MCF 10A (cell line): ENCODE measurements at regions not wholly inside any gene's neighbourhood (a gene's known extent, or its start where the extent isn't known, plus 50 kb on each side); places are given as distances from the start of the nearest gene placed in this dataset.

ENCODE experiments used
- BruUV-seq: library from RNA; stranded (reverse); fragments of 400-500 nt; replicated peaks from 2 replicates; lab custom pipeline; 2021; lab: Mats Ljungman, UMichigan
- CTCF ChIA-PET: fragments of 300-600 bp; sonication (Branson Sonifier 250); formaldehyde crosslinking; extraction: SDS; loops from one replicate; lab custom pipeline; 2021; ENCODE audit warnings: antibody characterized with exemption, inconsistent platforms; lab: Yijun Ruan, JAX
- POLR2A ChIA-PET: fragments of 300-600, 350-650 bp; sonication (Branson Sonifier 250); formaldehyde crosslinking; extraction: SDS; loops from one replicate; lab custom pipeline; 2020; ENCODE audit warnings: antibody characterized with exemption, inconsistent platforms; lab: Yijun Ruan, JAX
- DNase-seq: peaks from one replicate; pipeline ENCODE4 v3.0.0-alpha.2; 2018; ENCODE audit not compliant: unreplicated experiment
- H3K27ac Mint-ChIP-seq: one replicate; pipeline ENCODE4 v1.8.0; 2022; ENCODE audit warnings: mild to moderate bottlenecking, low read depth, mixed read lengths; ENCODE audit not compliant: unreplicated experiment
- H3K27me3 Mint-ChIP-seq: one replicate; pipeline ENCODE4 v1.8.0; 2022; ENCODE audit warnings: mixed read lengths; ENCODE audit not compliant: insufficient read depth, unreplicated experiment
- H3K36me3 Mint-ChIP-seq: one replicate; pipeline ENCODE4 v1.8.0; 2022; ENCODE audit warnings: mild to moderate bottlenecking, moderate library complexity, mixed read lengths; ENCODE audit not compliant: insufficient read depth, unreplicated experiment
- H3K4me1 Mint-ChIP-seq: one replicate; pipeline ENCODE4 v1.8.0; 2022; ENCODE audit warnings: mixed read lengths; ENCODE audit not compliant: insufficient read depth, unreplicated experiment
- H3K4me3 Mint-ChIP-seq: one replicate; pipeline ENCODE4 v1.8.0; 2022; ENCODE audit warnings: mild to moderate bottlenecking, moderate library complexity, mixed read lengths; ENCODE audit not compliant: unreplicated experiment
- H3K9me3 Mint-ChIP-seq: one replicate; pipeline ENCODE4 v1.8.0; 2022; ENCODE audit warnings: mixed read lengths; ENCODE audit not compliant: unreplicated experiment
- intact Hi-C: fragments of 100-400 bp; cut with micrococcal nuclease; formaldehyde crosslinking; loops from 2 replicates; pipeline ENCODE4 v1.14.1; 2022
- TF ChIP-seq, protein P1 (sequence below): fragments of 200-600 bp; IDR thresholded peaks from one replicate; pipeline ENCODE4 v1.8.0; 2022; ENCODE audit warnings: antibody characterized with exemption, mild to moderate bottlenecking; ENCODE audit not compliant: unreplicated experiment

DNA sequence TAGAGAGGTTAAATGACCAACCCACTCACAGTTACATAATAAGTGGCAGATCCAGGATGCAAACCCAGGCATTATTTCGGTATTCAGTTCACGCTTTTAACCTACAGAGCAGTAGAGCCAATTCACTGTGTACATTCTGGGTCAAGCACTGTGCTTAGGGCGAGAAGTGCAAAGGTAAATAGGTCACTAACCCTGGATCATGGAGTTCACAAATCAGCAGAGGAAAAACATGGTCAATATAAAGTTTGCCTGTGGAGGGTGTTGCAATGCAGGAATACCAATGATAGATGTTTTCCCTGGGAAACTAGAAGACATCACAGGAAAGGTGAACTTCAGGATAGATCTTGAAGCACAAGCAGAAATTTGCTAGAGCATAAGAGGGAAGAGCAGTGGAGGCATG, 253.4 kb upstream of the NFIA start:
- no peak overlapping the region for H3K4me3 Mint-ChIP-seq
- intact Hi-C loops, result no loop called here
- BruUV-seq, result no TSS peak

DNA sequence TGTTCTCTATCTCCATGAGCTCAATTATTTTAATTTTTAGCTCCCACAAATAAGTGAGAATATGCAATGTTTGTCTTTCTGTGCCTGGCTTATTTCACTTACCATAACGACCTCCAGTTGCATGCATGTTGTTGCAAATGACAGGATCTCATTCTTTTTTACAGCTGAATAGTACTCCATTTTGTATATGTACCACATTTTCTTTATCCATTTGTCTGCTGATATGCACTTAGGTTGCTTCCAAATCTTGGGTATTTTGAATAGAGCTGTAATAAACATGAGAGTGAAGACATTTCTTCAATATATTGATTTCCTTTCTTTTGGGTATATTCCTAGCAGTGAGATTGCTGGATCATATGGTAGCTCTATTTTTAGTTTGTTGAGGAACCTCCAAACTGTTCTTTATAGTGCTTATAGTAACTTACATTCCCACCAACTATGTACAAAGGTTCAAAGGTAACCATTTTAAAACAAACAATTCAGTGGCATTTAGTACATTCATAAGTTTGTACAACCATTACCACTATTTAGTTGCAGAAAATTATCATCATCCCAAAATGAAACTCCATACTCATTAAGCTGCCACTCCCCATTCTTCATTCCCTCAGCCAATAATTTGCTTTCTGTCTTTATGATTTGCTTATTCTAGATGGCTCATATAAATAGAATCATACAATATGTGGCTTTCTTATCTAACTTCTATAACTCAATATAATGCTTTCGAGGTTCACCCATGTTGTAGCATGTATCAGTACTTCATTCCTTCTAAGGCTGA, 255.9 kb upstream of the NFIA start:
- no TSS peak for BruUV-seq
- POLR2A ChIA-PET, result no interaction called here
- no peaks in the 10 kb centered on the region for H3K9me3 Mint-ChIP-seq

More for the DNA sequence above, 253.4 kb upstream of the NFIA start:
- TF ChIP-seq, protein P1, sequence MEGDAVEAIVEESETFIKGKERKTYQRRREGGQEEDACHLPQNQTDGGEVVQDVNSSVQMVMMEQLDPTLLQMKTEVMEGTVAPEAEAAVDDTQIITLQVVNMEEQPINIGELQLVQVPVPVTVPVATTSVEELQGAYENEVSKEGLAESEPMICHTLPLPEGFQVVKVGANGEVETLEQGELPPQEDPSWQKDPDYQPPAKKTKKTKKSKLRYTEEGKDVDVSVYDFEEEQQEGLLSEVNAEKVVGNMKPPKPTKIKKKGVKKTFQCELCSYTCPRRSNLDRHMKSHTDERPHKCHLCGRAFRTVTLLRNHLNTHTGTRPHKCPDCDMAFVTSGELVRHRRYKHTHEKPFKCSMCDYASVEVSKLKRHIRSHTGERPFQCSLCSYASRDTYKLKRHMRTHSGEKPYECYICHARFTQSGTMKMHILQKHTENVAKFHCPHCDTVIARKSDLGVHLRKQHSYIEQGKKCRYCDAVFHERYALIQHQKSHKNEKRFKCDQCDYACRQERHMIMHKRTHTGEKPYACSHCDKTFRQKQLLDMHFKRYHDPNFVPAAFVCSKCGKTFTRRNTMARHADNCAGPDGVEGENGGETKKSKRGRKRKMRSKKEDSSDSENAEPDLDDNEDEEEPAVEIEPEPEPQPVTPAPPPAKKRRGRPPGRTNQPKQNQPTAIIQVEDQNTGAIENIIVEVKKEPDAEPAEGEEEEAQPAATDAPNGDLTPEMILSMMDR, result no peak
- no peak overlapping the region for H3K27ac Mint-ChIP-seq
- no peaks in the 10 kb centered on the region for H3K4me1 Mint-ChIP-seq
- no peaks in the 10 kb centered on the region for H3K36me3 Mint-ChIP-seq
- POLR2A ChIA-PET, result no interaction called here
- no peak for DNase-seq
- H3K27me3 Mint-ChIP-seq, result peaks cover 49% of the 10 kb centered on the region
- no peaks in the 10 kb centered on the region for H3K9me3 Mint-ChIP-seq
- CTCF ChIA-PET, result interaction anchor here (0.6 to 0.7 kb wide), 2 partner anchors 20 to 64 kb away, joined by 4 to 5 read pairs; no protein-coding TSS in a partner anchor

DNA sequence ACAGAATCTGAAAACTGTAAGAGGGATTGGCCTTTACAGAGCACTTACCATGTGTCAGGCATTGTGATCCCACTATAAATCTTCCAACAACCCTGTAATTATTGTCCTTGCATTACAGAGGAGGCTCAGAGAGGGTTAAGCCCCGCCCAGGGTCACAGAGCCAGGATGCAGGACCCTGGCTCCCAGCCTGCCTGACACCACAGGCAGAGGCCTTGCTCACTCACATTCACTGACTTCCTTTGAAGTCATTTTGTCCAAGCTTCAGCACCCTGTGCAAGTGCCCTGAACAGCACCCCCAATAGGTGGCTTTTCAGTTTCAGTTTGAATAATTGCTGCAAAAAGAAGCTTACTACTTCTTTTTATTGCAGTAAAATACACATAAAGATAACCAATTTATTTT, 256.8 kb upstream of the NFIA start:
- no peak overlapping the region for H3K4me3 Mint-ChIP-seq
- no peaks in the 10 kb centered on the region for H3K36me3 Mint-ChIP-seq
- POLR2A ChIA-PET, result no interaction called here
- no peak overlapping the region for H3K27ac Mint-ChIP-seq
- H3K27me3 Mint-ChIP-seq, result peaks cover 41% of the 10 kb centered on the region
- no peaks in the 10 kb centered on the region for H3K9me3 Mint-ChIP-seq
- TF ChIP-seq, protein P1, result no peak
- CTCF ChIA-PET, result interaction anchor here (0.8 kb wide), 1 partner anchor 12 kb away, joined by 3 read pairs; no protein-coding TSS in a partner anchor
- intact Hi-C loops, result no loop called here
- no peaks in the 10 kb centered on the region for H3K4me1 Mint-ChIP-seq
- no TSS peak for BruUV-seq
- no peak for DNase-seq

More for the DNA sequence above, 255.9 kb upstream of the NFIA start:
- TF ChIP-seq, protein P1, result no peak
- intact Hi-C loops, result no loop called here
- DNase-seq, result no peak
- Mint-ChIP-seq H3K4me1 (no peaks in the 10 kb centered on the region), H3K27ac (no peak overlapping the region), H3K27me3 (peaks cover 41% of the 10 kb centered on the region), H3K36me3 (no peaks in the 10 kb centered on the region), H3K4me3 (no peak overlapping the region)
- CTCF ChIA-PET, result interaction anchor here (0.8 kb wide), 1 partner anchor 11 kb away, joined by 3 read pairs; no protein-coding TSS in a partner anchor

GRCh38 chr1:60823151-60823550, 259.2 kb upstream of the NFIA start:
- Mint-ChIP-seq H3K4me3 (no peak overlapping the region), H3K36me3 (no peaks in the 10 kb centered on the region), H3K27ac (no peak overlapping the region), H3K27me3 (peaks cover 28% of the 10 kb centered on the region), H3K9me3 (no peaks in the 10 kb centered on the region), H3K4me1 (no peaks in the 10 kb centered on the region)
- intact Hi-C loops, result no loop called here
- no TSS peak for BruUV-seq
- ChIA-PET CTCF (interaction anchor here (0.7 kb wide), 1 partner anchor 744 kb away, joined by 4 read pairs; no protein-coding TSS in a partner anchor), POLR2A (interaction anchor here (0.6 kb wide), 1 partner anchor 746 kb away, joined by 3 read pairs; no protein-coding TSS in a partner anchor)
- TF ChIP-seq, protein P1, result no peak
- DNase-seq, result no peak
